GM18951 (cell line): ENCODE measurements at regions not wholly inside any gene's neighbourhood (a gene's known extent, or its start where the extent isn't known, plus 50 kb on each side); places are given as distances from the start of the nearest gene placed in this dataset.

Experiments
- POLR2A ChIP-seq: IDR thresholded peaks from 4 replicates; pipeline ENCODE4 v1.6.1; 2011; ENCODE audit warnings: mild to moderate bottlenecking; ENCODE audit not compliant: insufficient read length, insufficient read depth; ENCODE audit errors: extremely low read depth
- in situ Hi-C: fragments of 300-500 bp; cut with MboI; formaldehyde crosslinking; loops from one replicate; pipeline ENCODE4 v1.12.0; 2022; ENCODE audit warnings: low sequenced_read_pairs, mixed read lengths, inconsistent platforms; ENCODE audit not compliant: unreplicated experiment

DNA sequence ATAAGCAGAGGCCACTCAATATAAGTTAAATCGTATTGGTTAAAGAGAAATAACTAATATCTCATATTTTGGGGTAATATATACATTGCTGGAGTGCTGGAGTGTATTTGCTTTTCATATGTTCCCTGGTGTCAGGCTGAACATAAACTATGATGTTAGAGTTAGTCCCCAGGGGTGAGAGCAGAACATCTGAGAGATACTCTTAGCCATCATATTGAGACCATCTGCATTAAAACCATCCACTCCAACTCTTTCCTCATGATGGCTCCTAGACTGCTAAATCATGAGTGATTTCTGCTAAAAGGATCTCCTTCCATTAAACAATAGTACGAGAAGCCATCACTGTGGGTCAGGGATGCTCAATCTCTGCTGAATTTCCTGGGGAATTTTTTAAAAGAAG is 436.2 kb downstream of the DTWD2 start:
- TF ChIP-seq POLR2A = no peak
- in situ Hi-C loops = no loop called here

DNA sequence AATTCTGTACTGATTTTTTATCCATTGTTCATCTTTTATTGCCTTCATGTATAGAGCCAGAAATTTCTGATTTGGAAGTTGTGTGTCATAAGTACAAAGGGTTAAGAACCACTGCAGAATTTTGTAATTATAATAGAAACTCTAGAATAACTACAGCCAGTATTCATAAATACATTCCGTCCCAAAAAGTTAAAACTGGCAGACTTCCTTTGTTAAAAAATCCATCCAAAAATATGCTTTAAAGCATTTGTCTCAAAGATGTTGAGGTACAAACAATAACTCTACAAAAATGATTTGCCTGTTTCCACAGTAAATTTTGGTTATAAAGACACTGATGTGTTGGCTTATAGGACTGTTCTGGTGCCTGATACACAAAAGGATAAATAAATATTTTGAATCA is 436.6 kb downstream of the DTWD2 start:
- TF ChIP-seq POLR2A = no peak
- in situ Hi-C loops = no loop called here

DNA sequence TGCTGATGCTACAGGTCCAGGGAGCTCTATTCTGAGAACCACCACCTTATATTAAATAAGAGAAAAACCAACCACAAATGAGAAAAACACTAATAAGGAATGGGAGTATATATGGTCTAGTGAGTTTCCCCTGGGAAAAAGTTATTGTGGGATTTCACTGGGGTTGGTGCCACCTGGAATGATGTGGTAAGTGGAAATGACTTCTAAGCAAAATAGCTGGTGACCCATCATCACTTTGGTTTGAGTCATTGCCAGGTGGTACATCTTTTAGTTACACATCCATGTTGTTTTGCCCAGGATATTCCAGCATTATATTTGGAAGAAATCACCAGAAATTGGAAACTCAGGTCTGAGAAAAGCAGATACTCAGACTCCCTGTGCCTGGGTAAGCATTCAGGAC is 437.3 kb downstream of the DTWD2 start:
- in situ Hi-C loops = no loop called here
- TF ChIP-seq POLR2A = no peak

DNA sequence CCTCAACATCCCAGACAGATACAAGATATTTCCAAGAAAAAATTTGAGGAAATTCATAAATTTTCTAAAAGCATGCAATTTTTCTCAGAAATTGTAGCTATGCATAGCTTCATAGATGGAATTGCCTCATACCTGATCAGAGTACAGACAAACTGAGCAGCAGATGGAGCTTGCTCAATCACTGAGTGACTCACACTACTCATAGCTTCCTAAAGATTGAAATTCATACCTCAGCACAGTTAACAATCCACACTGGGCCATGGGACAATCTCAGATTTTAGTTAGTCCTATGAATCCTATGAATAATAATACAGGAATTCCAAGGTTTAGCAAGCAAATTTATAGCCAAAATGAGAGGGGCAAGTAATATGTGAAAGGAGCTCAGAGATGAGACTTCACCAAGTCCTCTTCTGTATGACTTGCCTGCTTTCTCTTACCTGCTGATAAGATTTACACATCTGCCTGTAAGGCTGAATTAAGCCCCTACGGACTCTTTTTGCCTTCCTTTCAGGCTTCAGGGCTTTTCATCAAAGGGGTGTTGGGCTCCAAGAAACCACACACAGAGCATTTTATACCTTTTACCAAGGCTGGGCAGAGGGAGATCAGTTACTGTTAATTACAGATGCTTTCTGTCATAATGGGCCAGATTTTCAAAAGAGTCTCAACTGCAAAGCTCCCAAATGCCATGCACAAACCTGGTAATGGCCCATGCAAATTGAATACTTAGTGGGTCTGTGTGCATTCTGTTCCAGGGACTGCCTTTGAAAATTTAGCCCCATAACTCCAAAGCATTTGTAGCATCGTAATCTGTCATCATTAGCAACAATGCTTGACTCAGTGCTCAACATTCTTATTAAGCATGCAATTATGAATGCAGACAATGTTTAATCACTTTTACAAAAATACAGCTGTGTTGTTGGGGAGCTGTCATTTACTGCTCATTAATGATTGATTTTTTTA is 439.3 kb downstream of the DTWD2 start:
- TF ChIP-seq POLR2A = no peak
- in situ Hi-C loops = no loop called here

DNA sequence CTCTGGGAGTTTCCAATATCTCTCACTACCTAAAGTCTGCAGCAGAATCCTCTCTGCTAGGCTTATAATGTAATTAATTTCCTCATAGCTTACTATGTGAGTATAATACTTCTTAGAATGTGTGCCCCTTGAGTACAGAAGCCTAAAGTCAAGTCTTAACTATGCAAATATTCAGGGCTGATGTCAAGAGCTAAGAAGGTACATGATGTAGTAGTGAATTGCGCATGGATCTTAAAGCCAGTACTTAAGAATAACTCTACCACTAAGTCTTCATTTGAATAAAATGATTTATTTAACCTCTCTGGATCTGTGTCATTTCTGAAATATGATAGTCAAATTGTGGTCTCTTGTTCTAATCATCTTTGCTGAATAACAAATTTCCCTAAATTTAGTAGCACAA is 442.9 kb downstream of the DTWD2 start:
- in situ Hi-C loops = no loop called here
- no peak for TF ChIP-seq POLR2A

DNA sequence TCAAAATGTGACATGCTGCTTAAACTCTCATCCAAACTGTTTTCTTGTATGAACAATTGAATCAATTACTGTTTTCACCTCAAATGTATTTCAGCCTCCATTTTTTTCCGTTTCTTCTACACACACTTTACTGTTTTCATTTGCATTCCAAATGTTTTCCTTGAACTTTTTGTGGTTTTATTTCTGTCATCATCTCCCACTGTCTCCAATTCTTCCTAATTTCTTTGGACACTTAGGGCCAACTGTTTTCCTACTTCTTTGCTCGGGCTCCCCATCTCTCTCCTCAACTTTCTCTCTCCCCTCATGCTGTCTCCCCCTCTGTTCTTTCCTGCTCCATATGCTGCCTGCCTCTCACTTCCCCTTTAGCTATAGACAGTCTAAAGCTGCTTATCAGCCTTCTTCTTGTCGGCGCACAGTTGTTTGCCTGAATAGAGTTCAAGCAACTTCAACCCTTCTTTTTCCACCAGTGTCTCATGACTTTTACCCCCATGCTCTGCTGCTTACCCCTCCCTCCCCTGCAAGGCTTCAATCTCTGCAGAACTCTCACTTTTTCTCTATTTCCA is 443.4 kb downstream of the DTWD2 start:
- in situ Hi-C loops = no loop called here
- no peak for TF ChIP-seq POLR2A

DNA sequence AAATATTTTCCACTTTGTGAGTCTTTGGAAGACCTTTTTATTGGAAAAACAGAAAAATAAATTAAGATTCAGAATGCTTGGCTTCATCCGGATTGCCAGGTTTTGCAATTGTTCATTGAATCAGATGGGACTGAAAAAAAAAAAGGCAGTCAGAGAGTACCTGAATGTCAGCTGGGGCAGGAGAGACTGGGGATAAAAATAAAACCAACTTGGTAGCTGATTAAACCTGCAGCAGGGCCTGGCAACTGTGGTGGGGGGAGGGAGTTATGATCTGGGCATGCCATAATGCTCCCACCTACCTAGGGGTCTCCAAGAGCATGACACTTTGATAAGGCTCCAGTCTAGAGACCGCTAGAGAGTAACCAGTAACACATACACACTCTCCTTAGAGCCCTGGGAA is 454.4 kb downstream of the DTWD2 start:
- no peak for TF ChIP-seq POLR2A
- in situ Hi-C loops = no loop called here

DNA sequence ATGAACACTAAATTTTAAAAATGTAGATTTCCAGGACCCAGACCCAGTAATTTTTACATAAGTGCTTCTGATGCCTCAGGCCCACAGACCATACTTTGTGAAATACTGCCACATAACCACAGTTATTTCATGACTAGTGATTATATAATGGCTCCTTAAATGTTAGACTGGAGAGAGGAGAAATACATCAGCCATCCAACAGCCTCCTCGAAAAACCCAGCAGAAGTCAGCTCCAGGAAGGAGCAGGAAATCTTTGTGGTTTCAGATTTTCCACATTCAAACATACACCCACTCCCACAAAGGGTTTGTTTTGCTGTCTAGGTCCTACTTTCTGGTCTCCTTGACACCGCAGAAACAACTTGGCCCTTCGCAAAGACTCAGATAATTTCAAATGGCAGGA is 455.2 kb downstream of the DTWD2 start:
- in situ Hi-C loops = no loop called here

DNA sequence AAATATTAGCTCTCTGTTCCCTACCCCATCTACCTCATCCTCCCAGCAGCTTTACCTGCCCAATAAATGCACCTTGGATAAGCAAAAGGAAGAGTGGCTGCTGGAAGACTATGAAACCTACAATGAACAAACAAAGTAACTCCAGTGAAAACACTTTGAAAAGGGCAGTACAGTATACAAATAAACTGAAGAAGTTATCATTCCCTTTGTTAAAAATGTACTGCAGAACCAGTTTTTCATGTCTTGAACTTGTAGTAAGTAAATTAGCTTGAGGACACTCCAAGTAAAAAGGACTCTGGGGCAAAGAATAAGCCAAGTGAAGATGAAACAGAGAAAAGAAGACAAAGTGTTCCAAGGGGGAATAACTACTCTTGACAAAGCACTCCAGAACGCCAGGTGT is 457.1 kb downstream of the DTWD2 start:
- in situ Hi-C loops = no loop called here
- no peak for TF ChIP-seq POLR2A

More for the DNA sequence above, 455.2 kb downstream of the DTWD2 start:
- TF ChIP-seq POLR2A = no peak

DNA sequence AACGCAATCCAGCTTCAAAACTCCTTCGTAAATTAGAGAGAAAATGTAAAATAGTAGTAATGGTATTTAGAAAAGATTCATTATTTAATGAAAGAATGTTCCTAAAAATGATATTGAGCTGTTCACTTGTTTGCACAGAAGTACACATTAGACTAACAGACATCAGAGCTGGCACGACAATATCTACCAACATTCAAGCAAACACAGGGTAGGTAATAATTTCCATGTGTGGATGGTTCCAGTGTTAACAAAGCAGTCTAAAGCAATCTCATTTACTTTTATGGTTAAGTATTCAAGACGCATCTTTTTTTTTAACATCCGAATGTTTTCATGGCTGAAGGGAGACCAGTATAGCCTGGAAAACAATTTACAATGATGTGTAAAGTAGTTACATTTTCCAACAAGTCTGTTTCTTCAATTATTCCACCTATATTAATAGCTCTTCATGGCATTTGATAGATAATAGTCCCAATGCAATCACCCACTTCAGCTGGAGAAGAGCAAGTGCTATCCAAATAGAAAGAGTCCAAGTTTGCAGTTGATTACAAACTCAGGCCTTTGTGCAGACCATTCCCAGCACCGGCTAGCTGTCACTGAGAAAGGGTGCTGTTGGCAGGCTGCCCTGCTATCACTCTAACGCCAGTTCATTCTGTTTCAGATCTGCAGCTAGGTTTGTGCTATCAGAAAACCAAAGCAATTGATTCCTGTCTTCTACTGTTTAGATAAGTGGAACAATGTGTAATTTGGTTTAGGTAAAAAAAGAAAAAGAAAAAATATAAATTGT is 458.8 kb downstream of the DTWD2 start:
- TF ChIP-seq POLR2A = no peak
- in situ Hi-C loops = no loop called here

DNA sequence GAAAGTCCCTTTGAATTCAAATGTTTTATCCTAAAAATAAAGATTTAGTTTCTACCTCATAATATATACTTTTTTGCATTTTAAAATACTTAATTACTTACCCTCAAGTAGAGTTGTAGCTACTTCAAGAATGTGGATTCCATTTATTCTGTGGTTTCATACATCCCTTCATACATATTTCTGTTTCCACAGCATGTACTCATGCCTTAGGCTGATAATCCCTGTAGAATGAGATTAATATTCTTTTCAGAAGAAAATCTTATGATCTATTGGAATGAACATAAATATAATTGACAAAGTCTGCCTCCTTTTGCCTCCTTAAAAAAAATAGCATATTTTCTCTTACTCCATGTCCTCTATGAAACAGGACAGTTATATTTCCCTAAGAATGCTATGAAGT is 465.7 kb downstream of the DTWD2 start:
- TF ChIP-seq POLR2A = no peak

DNA sequence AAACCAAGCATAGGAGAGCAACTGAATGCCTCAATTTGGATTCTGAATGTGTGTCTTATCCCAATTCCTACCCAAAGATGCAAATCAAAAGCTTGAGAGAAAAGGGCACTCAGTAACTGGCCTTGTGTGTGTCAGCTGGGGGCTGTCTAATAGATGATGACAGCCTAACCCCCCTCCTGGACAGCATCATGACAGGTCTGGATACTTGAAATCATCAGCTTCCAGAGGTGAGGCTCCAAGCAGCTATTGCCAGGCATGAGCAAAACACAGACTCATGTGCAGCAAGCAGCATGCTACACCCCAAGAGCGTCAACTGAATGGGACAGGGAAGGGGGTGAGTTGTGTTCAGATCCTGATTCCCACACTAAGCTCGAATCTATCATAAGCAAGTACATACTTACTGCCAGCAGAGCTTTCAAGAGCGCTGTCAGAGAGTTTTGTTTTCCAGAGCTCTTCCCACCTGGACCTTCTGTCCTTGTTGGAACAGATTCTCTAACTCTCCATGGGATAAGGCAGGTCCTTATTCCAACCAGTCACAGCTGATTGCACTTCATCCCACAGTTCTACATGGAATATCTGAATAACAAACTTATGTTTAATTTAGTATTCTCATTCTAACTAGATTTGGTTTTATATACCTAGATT is 467.5 kb downstream of the DTWD2 start:
- in situ Hi-C loops = no loop called here
- TF ChIP-seq POLR2A = no peak

More for the DNA sequence above, 465.7 kb downstream of the DTWD2 start:
- in situ Hi-C loops = no loop called here

DNA sequence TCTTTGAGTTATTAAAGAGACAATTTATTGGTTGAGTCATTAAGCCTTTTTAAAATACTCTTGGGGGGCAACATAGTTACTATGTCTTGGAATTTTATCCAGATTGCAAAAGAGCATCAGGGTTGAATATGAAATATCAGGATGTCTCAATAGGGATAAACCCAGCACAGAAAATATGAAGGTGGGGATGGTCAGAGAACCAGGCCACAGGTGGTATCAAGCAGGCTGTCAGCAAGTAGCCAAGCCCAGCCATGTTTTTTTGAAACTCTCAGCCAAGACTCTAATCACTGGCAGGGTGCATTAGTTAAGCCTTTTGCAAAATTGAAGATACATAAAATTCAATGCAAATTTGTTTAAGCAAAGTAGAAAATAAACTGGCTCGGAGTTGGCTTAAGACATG is 468.9 kb downstream of the DTWD2 start:
- TF ChIP-seq POLR2A = no peak
- in situ Hi-C loops = no loop called here
